SW 1271 (cell line): ENCODE measurements at regions not wholly inside any gene's neighbourhood (a gene's known extent, or its start where the extent isn't known, plus 50 kb on each side); places are given as distances from the start of the nearest gene placed in this dataset.

Experiments
- DNase-seq, 2 experiments: peaks; one replicate each; lab custom pipeline; 2025; lab: John Stamatoyannopoulos, UW

DNA sequence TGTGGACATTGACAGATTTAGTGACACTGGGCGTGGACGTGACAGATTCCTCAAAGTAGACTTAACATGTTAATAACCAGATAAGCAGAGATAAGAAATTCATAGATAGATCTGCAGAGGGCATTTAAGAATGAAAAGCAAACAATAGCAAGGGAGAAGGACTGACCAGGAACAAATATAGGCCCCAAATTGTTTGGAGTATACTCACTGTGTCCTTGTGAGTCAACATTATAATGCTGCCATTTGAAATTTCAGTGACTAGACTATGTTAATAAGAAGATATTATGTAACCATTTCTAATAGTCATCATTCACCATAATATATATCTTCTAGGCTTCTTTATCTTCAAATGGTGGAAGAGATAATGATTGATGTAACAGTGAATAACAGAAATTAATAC, 78.1 kb upstream of the SLC38A11 start:
- DNase-seq: no peak

DNA sequence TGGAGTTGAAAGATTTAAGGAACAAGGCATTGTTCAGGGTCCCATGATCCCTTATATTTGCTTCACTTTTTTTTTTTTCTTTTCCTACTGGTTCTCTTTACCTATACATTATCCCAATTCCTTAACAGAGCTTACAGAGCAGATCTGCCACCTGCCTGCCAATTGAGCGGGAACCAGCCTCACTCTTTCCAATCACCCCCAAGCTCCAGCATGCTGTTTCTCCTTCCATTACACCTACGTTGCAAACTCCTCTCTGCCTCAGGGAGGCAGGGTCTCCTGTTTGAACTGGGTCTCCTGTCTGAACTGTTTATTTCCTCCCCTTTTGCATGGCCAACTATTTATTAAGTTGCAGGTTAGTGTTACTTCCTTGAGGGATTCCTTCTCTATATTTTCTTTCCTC, 77.2 kb upstream of the SLC38A11 start:
- no peak for DNase-seq

DNA sequence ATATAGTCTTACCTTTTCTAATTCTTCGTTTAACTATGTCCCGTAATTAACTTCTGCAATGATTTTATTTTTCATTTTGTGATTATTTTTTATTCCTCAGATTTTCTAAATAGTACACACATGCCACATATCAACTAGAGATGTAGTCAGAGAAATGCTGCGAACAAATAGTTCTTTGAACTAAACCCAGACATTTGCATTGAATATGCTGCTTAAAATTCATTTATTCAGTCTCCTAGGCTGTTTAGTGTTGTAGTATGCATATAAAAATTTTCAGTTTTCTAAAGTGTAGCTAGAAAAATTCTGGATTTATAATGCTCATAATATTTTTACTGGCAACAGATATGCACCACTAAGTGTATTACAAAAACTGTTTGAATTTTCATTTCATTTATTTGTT, 68.9 kb upstream of the SLC38A11 start:
- DNase-seq: no peak

DNA sequence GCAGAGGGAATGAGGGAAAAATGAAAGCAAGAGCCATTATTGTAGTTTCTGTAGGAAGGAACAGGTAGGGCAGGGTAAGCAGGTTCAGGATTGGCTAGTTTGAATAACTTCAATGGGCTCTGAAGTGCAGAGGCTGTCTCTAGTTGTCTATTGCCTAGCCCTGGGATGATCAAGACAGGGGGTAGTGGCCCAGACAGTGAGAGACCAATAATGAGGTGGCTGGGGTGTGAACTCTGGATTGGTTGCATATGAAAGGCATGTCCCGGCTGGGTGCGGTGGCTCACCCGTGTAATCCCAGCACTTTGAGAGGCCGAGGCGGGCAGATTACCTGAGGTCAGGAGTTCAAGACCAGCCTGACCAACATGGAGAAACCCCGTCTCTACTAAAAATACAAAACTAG, 67.5 kb upstream of the SLC38A11 start:
- DNase-seq: no peak

DNA sequence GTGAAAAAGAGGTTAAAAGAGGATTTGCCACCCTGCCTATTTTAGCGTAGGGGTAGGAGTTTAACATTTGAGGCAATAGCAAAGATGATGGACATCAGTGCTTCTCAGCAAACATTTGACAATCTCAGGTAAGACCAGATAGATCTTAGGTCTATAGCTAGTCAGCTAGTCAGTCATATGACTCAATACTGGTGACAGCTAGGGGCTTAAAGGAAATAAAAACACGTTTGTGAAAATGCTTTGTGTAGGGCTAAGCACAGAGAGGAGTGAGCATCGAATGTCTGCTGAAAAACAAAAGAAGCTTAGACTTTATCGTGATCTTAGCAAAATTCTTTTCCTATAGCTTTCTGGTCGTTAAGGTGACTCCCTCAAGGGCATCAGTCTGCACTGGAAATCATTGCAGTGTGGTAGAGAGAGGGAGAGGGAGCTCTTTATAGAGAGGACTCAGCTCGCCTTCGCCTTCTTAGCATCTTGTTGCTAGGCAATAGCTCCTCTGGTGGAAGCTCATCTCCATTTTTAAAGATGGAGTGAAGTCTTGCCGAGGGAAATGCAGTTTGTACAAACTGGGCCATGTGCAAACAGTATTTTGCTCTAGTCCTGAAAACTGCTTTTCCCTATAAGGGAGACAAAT, 62.8 kb upstream of the SLC38A11 start:
- DNase-seq: no peak

DNA sequence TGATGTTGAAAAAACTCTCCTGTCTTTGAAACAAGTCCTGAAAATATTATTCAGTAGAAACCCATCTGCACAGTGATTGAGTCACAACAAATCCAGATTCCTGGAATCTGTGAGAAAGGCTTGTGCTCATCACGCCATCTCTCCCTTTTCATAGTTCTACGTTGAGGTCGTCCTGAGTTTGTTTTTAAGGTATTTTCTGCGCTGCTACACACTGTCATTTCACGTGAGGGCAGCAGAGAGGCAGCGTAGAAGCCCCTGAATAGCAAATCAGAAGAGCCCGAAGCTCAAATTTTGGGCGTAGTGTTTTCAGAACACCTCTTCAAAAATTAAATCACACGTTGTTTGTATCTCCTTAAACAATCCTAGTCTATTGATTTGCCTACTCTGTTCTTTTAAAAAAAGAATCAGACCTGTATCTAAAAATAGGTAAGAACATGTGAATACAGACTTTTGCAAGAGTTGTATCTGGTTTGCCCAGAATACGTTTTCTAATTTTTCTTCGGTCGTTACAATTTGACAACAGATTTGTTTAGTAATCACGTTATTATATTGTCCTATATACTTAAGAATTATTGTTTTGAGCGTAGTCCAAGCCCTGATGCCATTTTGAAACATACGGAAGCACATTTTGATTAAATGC, 61.6 kb upstream of the SLC38A11 start:
- DNase-seq: peak in 1 of 2 experiments; percentile 43

DNA sequence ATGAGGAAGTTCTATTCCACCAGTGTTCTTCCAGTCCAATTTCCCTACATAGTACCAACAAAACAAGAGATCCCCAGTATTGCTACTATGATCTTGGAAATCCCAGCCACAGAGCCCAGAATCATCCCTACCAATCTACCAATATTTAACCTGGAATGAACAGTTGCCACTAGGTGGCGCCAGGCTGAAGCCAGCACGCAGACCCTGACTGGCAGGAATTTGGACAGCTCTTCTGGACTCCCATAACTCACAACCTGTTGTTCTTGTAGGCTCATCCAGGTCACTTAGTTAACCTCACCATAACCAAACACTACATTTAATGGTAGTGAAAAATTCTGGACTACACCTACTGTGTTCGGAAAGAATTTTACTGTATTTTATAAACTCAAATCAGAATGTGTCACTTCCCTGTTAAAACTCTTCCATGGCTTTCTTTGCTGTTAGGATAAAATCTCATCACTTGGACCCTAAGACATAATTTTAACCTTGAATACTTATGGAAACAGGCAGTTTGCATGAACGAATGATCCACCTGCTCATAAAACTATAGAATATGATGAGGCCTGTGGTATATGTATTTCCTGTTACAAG, 59.8 kb upstream of the SLC38A11 start:
- DNase-seq: peak in 1 of 2 experiments; percentile 45

DNA sequence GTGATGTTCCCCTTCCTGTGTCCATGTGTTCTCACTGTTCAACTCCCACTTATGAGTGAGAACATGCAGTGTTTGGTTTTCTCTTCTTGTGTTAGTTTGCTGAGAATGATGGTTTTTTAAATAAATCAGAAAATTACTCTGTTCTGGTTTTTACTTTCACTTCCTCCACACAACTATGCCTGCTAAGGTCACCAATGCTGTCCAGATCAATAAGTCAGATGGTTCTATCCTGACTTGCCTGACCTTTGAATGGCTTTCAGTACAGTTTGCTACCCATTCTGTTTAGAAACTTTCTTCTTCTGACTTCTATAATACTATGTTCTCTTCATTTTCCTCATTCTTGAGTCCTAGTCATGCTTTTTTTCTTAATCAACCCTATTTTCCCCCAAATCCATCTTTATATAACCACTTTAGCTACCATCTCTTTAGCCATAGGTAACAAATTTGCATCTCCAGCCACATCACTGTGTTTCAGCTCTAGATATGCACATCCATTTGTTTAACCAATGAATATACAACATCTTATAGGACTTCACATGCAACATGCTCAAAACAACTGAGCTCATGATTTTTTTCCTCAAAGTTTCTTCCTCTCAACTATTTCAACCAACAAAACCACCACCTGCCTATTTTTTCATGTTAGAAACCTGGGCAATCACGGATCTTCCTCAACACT, 58.8 kb upstream of the SLC38A11 start:
- DNase-seq: no peak

DNA sequence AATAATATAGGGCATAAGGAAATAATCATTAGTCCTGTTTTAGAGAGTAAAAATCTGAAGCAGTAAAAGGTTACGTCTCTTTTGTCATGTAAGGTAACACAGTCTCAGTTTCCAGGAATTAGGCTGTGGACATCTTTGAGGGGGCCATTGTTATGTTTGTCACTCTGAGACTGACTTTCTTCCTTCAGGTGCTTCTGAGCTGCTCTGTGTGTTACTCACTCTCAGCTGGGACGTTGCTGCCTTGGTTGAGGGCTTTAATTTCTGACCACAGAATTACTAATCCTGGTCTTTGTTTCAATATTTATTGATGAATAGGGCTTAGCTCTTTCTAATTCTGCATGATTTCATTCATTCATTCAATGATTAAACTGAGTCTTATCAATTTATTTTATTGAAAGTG, 55.9 kb upstream of the SLC38A11 start:
- no peak for DNase-seq

DNA sequence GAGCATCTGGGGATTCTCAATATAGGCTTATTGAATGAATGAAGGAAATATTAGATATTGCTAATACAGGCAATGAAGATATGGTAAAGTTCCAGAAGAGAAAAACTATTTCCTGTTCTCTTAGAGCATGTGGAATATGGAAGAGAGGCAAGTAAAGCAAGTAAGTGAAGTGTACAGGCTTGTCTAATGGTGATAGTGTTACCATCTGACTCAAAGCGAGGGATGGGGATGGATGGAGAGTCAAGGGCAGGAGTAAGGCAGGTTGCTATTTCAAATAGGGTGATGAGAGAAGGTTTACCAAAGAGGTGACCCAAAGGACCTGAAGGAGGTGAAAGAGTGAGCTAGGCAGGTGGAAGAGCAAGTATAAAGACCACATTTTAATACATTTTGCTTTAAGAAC, 55.2 kb upstream of the SLC38A11 start:
- no peak for DNase-seq

DNA sequence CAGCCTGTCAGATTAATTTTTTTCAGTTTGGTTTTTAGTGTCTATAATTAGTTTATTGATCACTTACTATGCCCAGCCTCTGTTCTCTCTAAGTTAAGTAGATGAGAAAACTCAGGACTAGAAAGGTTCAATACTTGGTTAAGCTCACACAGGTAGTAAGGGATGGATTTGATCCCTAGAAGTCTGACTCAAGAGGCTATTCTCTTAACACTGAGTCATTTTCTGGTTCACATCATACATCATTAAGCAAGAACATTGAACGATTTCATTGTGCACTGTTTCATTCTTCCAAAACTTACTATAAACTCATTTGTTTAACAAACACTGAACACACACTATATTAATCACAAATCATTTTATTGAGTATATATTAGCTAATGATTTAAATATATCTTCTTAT, 54.1 kb upstream of the SLC38A11 start:
- DNase-seq: no peak

DNA sequence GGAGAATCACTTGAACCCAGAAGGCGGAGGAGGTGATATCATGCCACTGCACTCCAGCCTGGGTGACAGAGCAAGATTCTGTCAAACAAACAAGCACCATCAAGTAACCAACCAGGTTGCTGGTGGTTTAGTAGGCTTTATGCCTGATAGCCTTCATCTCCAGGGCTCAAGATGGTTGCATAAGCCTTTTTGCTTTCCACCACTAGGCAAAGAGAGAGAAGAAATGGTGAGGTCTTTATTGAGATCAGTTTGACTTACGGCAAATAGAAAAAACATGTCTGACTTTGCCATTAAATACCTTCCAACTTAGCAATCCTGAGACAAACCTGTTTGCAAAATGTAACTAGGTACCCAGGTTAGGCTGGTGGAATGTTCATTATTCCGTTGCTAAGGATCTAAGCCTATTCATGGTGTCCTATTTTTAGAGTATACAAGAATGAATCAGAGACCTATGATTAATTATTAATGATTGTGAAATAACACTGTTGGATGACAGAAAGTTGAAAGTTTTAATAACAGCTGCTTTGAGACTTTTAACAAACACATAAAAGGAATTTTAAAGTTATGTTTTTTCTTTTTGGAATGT, 53.5 kb upstream of the SLC38A11 start:
- DNase-seq: no peak

DNA sequence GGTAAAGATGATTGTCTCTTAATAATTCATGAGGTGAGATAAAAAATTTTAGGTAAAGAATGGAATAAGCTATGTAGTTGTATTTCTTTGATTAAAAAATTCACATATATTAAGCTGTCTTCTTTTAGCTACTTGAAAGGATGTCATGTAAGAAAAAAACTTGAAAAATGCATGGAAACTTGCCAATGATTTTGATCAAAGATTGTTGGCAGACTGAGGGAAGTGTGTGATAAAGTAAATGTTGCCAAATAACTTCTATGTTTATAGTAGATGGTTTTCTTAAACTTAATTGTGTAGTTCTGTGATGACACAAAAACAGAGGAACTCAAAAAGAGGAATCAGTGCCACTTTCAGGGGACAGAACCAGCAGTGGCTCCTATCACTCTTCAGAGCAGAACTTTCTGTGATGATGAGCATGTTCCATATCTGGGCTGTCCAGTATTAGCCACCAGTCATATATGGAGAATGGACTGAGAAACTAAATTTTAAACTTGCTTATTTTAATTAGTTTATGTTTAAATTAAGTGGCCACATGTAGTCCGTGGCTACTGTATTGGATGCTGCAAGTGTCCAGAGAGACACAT, 51.9 kb upstream of the SLC38A11 start:
- no peak for DNase-seq
